Activated T-cell treated with anti-CD3 and anti-CD28 coated beads for 4 hours (primary cell): ENCODE measurements at regions not wholly inside any gene's neighbourhood (a gene's known extent, or its start where the extent isn't known, plus 50 kb on each side); places are given as distances from the start of the nearest gene placed in this dataset.

ENCODE experiments used
- DNase-seq: peaks from one replicate; pipeline ENCODE4 v3.0.0-alpha.2; 2020

GRCh38 chr6:26198722-26199056 lies 111.5 kb downstream of the HFE start:
- no peak for DNase-seq

GRCh38 chr6:26199057-26199772 lies 112.0 kb downstream of the HFE start:
- DNase-seq: no peak

- no peak for DNase-seq
These were observed 112.8 kb downstream of the HFE start for GRCh38 chr6:26199773-26200764.

DNA sequence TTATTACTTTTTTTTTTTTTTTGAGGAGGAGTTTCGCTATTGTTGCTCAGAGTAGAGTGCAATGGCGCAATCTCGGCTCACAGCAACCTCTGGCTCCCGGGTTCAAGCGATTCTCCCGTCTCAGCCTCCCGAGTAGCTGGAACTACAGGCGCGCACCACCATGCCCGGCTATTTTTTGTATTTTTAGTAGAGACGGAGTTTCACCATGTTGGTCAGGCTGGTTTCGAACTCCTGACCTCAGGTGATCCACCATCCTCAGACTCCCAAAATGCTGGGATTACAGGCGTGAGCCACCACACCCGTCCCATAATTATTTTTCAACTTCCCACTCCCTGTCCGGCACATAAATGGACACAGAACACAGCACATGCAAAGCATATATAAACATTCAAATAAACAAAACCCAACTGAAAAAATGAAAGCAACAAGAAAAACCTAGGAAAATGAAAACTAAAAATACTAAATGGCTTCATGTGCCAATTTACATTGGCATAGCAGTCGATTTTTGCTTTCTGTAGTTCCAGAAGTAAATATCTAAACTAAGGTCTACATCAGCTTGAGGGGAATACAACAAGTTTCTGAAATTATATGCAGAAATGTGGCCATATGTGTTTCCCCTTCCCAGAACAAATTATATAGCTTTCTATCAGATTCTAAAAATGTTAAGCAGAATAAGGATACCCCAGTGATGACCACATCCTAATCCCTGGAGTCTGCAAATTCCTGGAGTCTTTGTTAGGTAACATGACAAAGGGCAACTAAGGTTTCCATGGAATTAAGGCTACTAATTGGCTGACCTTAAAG lies 113.9 kb downstream of the HFE start:
- DNase-seq: no peak

DNA sequence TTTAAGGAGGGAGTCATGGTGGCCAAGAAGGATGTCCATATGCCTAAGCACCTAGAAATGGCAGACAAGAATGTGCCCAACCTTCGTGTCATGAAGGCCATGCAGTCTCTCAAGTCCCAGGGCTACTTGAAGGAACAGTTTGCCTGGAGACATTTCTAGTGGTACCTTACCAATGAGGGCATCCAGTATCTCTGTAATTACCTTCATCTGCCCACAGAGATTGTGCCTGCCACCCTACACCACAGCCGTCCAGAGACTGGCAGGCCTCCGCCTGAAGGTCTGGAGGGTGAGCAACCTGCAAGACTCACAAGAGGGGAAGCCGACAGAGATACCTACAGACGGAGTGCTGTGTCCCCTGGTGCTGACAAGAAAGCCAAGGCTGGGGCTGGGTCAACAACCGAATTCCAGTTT lies 115.0 kb downstream of the HFE start:
- no peak for DNase-seq

GRCh38 chr6:26202811-26203583 lies 115.8 kb downstream of the HFE start:
- no peak for DNase-seq

DNA sequence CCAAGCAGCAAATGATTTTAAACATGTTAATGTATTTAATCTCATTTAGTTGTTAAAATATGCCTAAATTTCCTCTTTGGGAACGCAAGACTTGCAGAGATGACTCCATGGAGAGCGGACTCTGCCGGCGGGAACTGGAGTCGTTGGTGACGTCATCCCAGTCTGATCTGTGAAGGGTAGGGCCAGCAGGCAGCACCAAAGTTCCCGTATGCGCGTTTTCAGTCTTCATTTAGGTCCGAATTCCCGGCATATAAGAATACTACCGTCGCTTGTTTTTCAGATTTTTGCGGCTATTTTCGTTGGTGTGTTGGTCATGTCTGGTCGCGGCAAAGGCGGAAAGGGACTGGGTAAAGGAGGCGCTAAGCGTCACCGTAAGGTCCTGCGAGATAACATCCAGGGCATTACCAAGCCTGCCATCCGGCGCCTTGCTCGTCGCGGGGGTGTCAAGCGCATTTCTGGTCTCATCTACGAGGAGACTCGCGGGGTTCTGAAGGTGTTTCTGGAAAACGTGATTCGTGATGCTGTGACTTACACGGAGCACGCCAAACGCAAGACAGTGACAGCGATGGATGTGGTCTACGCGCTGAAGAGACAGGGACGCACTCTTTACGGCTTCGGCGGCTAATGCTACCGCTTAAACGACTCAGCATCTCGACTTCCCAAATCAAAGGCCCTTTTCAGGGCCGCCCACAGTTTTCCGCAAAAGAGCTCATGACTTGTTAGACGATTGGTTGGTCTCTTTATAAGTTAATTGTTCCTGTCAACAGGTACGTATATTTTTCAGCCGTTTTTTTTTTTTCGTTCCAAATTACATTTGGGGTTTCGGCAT lies 117.3 kb downstream of the HFE start:
- peak; percentile 74 for DNase-seq

DNA sequence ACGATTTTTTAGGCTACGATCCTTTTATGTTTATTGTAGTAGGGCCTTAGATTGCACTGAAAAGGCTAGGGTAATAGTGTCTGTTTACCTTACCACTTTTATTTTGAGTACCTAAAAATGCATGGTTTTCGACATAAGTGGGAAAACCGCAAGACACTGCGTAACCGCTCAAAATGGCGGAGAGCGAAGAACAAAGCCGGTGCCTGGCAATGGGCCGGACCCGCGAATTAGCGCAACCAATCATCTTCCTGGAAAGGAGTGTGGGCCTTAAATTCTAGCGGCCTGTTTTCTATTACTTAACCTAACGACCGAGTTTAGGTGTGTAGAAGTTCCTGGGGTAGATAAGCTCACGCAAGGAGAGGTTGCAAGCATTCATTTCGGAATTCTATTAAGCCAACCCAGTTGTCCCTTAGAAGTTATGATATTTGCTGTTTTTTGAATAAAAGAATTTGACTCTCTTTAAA lies 118.0 kb downstream of the HFE start:
- DNase-seq: peak; percentile 65

DNA sequence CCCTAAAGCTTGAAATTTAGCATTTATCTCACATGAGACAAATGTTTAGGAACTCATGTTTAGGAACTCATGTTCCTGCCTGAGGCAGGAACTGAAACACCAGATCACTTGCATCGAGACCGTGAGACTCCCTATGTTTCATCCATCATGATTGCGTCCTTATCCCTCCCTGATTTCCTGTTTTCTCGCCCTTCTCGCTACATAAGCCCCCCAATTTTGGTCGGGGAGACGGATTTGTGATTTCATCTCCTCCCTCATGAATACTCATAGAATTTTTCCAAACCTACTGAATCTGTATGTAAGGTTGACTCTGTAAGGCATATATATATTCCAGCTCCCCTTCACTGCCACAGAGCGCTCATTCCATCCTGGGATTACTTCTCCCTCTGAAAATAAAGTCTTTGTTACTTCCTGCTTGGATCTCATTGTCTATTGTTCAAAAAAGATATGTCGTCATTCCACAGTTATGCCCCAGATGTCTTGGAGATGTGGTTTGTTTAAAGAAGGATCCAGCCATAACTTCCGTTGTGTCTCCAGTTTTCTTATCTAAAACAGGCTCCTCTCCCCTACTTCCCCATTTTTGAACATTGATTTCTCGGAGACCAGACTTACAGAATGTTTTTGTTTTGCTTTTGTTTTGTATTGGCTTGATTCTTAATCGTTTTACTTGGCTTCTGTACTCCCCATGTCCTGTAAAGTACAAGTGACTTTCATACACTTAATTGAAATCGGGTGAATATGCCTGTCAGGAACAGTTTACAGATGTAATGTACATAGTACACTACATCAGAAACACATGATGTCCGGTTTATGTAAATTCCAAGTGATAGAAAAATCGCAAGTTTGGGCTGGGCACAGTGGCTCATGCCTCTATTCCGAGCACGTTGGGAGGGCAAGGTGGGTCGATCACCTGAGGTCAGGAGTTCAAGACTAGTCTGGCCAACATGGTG lies 118.7 kb downstream of the HFE start:
- DNase-seq: no peak

- no peak for DNase-seq
These were observed 119.9 kb downstream of the HFE start for GRCh38 chr6:26206868-26207801.

DNA sequence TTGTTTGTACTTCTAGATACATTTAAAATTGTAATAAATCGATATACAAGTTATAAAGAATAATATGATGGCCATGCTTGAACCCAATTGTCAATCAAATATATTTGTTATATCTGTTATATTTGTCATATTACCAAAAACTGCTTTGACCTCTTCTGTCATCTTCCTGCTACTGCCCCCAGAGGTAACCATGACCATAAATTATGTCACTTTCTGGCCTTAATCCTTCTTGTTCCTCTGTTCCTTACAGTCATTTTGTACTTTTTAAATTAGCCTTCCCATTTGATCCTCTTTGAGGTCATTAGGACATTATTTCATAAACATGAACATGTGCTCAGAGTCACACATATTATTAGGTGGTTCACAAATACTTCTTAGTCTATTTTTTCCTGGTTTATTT lies 124.7 kb downstream of the HFE start:
- DNase-seq: no peak

DNA sequence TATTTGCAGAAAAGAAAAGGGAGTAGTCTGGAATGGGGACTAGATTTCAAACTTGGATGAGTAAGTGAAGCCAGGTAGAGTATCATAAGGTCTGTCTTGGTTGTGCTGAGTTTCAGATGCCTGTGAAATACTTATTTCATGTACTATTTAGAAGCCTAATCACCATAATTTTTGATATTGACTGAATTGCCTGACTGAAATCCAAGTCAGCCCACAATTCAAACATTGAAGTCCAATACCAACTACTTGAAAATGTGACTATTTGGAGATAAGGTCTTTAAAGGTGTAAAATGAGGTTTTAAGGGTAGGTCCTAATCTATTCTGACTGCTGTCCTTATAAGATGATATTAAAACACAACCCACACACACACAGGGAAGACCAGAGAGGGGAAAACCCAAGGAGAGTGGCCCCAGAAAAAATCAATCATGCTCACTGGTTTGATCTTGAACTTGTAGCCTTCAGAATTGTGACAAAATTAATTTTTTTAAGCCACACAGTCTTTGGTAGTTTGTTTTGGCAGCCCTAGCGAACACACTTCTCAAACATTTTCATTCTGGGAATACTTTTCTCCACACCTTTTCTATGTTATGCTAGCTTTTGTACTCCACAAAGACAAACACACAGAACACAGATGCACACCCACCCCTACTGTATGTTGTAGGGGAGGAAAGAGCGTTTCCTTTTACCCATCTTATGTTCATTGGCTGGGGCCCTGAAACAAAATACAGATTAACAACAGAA lies 126.3 kb downstream of the HFE start:
- DNase-seq: no peak

DNA sequence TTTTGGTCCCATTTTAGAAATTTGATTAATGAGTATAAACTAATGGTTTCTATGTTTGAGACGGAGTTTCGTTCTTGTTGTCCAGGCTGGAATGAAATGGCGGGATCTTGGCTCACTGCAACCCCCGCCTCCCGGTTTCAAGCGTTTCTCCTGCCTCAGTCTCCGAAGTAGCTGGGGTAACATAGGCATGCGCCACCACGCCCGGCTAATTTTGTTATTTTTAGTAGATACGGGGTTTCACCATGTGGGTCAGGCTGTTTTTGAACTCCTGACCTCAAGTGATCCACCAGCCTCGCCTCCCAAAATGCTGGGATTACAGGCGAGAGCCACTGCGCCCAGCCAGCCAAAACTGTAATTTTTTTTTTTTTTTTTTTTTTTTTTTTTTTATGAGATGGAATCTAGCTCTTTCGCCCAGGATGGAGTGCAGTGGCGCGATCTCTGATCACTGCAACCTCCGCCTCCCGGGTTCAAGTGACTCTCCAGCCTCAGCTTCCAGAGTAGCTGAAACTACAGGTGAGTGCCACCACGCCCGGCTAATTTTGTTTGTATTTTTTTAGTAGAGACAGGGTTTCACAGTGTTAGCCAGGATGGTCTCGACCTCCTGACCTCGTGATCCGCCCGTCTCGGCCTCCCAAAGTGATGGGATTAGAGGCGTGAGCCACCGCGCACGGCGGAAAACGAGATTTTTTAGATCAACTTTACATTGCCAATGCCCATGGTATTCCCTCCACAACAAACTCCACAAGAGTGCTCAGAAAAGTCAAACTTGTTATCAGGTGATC lies 127.8 kb downstream of the HFE start:
- DNase-seq: no peak

- DNase-seq: no peak
These were observed 128.5 kb downstream of the HFE start for GRCh38 chr6:26215585-26216358.

DNA sequence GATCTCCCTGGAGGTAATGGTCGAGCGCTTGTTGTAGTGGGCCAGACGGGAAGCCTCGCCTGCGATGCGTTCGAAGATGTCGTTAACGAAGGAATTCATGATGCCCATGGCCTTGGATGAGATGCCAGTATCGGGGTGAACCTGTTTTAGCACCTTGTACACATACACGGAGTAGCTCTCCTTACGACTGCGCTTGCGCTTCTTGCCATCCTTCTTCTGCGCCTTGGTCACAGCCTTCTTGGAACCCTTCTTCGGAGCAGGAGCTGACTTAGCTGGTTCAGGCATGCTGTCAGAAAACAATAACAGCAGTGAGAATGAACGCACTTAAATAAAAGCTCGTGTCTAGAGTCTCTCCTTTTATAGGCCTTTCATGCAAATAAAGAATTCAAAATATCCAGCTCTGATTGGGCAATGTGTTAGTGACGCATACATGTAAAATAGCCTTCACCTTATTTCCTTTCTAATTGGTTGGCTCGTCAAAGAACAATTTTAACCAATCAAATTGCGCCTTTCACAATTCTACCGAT lies 129.2 kb downstream of the HFE start:
- DNase-seq: peak; percentile 53
